ENCODE measurements at regions not wholly inside any gene's neighbourhood (a gene's known extent, or its start where the extent isn't known, plus 50 kb on each side); places are given as distances from the start of the nearest gene placed in this dataset.

DNA sequence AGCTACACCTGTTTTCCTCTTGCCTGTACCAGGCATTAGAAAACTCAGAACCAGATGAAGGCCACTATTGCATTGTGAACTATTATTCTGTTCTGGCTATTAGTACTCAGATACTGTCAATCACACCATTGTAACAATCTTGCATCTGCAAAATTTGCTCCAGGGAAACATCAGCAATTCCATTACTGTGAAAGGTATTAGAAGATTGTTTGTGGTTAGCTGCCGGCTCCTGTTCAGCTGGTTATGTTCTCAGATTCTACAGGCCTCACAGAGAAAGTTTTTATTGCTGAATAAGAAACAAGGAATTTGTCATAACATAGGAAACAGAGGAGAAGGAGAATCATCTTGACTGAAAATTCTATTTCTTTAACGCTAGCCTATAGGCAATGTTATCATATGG, 179.9 kb downstream of the PLOD2 start:
- DNase-seq: no peak

DNA sequence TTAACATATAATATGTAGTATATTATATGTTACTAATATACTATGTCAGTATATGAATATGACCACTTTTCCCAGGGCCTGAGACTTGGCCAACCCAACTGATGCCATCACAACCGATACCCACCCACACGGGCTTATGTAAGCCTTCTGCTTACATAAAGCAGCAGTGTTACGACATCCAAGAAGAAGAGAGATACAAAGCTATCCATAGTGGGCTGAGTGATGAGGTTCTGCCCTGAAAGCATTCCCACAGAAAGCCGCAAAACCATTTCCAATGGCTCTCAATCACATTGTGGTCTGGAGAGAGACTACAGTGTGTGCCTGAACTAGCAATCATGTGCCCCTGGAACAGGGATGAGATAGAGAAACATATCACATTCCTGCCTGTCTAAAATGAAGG, 177.9 kb downstream of the PLOD2 start:
- no peak for DNase-seq
